ENCODE measurements at regions not wholly inside any gene's neighbourhood (a gene's known extent, or its start where the extent isn't known, plus 50 kb on each side); places are given as distances from the start of the nearest gene placed in this dataset.

DNA sequence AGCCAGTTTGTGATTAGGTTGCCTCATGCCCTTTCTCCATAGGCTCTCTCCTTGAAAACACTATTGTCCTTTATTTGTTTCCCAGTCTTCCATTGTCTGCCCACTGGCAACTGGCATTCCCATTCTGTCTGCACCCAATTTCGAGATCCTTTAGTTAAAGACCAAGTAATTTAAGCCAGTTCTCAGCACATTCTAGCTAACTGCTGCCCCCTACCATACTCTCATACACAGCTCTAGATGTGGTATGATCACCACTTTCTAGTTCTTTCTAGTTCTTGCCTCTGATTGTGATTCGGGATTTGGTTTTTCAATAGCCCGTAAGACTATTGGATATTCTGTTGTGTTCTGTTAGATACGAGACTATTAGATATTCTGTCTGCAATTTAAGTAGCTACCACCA, 135.8 kb upstream of the TRPC5 start:
- DNase-seq, result no peak
- Histone ChIP-seq H3K79me2 (ENCODE audit: low read depth) (no peaks in the 10 kb centered on the region), H3K36me3 (ENCODE audit: low read depth) (no peaks in the 10 kb centered on the region), H3K27ac (no peak overlapping the region), H4K20me1 (ENCODE audit: insufficient read depth) (no peaks in the 10 kb centered on the region), H3K4me3 (no peak overlapping the region), H3K9me3 (ENCODE audit: insufficient read depth, low read depth) (no peaks in the 10 kb centered on the region), H3K4me2 (no peak overlapping the region), H3K9me2 (ENCODE audit: insufficient read depth) (no peaks in the 10 kb centered on the region), H3K4me1 (replicated peaks; ENCODE audit: insufficient read depth) (no peaks in the 10 kb centered on the region), H3K27me3 (ENCODE audit: insufficient read depth, low read depth) (no peaks in the 10 kb centered on the region), H3F3A (ENCODE audit: insufficient read depth, low read depth) (no peaks in the 10 kb centered on the region), H2AFZ (no peak overlapping the region)
- intact Hi-C loops (cut with micrococcal nuclease; ENCODE audit: unreplicated experiment), result no loop called here
- ChIA-PET CTCF (no interaction called here), POLR2A (ENCODE audit: unreplicated experiment) (no interaction called here)
- no peak for TF ChIP-seq EZH2 (IDR thresholded peaks at IDR 0.05; ENCODE audit: low read depth)
- TF ChIP-seq, protein P1, sequence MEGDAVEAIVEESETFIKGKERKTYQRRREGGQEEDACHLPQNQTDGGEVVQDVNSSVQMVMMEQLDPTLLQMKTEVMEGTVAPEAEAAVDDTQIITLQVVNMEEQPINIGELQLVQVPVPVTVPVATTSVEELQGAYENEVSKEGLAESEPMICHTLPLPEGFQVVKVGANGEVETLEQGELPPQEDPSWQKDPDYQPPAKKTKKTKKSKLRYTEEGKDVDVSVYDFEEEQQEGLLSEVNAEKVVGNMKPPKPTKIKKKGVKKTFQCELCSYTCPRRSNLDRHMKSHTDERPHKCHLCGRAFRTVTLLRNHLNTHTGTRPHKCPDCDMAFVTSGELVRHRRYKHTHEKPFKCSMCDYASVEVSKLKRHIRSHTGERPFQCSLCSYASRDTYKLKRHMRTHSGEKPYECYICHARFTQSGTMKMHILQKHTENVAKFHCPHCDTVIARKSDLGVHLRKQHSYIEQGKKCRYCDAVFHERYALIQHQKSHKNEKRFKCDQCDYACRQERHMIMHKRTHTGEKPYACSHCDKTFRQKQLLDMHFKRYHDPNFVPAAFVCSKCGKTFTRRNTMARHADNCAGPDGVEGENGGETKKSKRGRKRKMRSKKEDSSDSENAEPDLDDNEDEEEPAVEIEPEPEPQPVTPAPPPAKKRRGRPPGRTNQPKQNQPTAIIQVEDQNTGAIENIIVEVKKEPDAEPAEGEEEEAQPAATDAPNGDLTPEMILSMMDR (conservative IDR thresholded peaks at IDR 0.05), result no peak
- BruUV-seq (replicated peaks), result no TSS peak

DNA sequence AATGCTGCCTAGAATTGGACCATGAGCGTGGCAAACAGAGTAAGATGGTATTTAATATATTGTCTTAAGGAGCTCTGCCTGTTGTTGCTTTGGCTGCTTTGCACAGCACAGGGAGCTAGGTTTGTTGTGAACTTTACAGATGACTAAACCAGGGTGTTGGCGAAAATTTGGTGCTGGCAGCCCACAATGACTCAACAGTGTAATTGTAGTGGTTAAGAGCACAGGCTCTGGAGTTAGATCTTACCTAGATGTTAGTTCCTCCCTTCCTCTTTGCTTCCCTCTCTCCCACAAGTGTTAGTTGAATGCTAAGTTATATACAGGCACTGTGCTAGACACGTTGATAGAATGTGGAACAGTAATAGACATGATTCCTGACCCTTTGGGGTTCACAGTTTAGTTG, 128.9 kb upstream of the TRPC5 start:
- no peak for DNase-seq
- no peaks in the 10 kb centered on the region for H3K36me3 ChIP-seq (ENCODE audit: low read depth)
- POLR2A ChIA-PET (ENCODE audit: unreplicated experiment), result no interaction called here
- CTCF ChIA-PET, result no interaction called here
- BruUV-seq (replicated peaks), result no TSS peak
- intact Hi-C loops (cut with micrococcal nuclease; ENCODE audit: unreplicated experiment), result no loop called here
- TF ChIP-seq, protein P1 (conservative IDR thresholded peaks at IDR 0.05), result no peak
- TF ChIP-seq EZH2 (IDR thresholded peaks at IDR 0.05; ENCODE audit: low read depth), result no peak
- H3K9me2 ChIP-seq (ENCODE audit: insufficient read depth), result no peaks in the 10 kb centered on the region
- no peaks in the 10 kb centered on the region for H3F3A ChIP-seq (ENCODE audit: insufficient read depth, low read depth)
- H3K79me2 ChIP-seq (ENCODE audit: low read depth), result no peaks in the 10 kb centered on the region
- H3K4me3 ChIP-seq, result no peak overlapping the region
- no peaks in the 10 kb centered on the region for H3K4me1 ChIP-seq (replicated peaks; ENCODE audit: insufficient read depth)
- H3K4me2 ChIP-seq, result no peak overlapping the region
- H3K27ac ChIP-seq, result no peak overlapping the region
- H2AFZ ChIP-seq, result no peak overlapping the region
- H3K9me3 ChIP-seq (ENCODE audit: insufficient read depth, low read depth), result no peaks in the 10 kb centered on the region
- H3K27me3 ChIP-seq (ENCODE audit: insufficient read depth, low read depth), result no peaks in the 10 kb centered on the region
- H4K20me1 ChIP-seq (ENCODE audit: insufficient read depth), result no peaks in the 10 kb centered on the region

DNA sequence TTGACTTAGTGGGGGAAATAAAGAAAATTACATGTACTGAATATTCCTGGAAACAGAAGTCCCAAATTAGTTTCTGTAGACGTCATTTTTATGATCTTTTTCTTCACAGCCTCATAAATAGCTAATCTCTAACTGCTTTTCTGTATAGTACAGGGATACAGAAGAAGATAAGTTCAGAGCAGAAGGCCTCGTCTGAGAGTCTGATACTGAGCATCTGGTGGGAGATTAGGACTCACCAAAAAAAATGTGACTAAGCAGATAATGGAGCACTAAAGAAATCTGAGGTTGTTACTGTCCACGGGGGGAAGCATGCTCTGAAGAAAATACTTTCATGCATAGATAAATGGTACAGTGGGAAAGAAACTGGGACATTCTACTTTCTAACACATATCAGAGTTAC, 115.3 kb upstream of the TRPC5 start:
- H3K9me2 ChIP-seq (ENCODE audit: insufficient read depth), result no peaks in the 10 kb centered on the region
- no peak overlapping the region for H2AFZ ChIP-seq
- TF ChIP-seq, protein P1 (conservative IDR thresholded peaks at IDR 0.05), result no peak
- no peak for TF ChIP-seq EZH2 (IDR thresholded peaks at IDR 0.05; ENCODE audit: low read depth)
- no peaks in the 10 kb centered on the region for H3K79me2 ChIP-seq (ENCODE audit: low read depth)
- no peaks in the 10 kb centered on the region for H3K27me3 ChIP-seq (ENCODE audit: insufficient read depth, low read depth)
- H3K9me3 ChIP-seq (ENCODE audit: insufficient read depth, low read depth), result no peaks in the 10 kb centered on the region
- BruUV-seq (replicated peaks), result no TSS peak
- H3K36me3 ChIP-seq (ENCODE audit: low read depth), result no peaks in the 10 kb centered on the region
- POLR2A ChIA-PET (ENCODE audit: unreplicated experiment), result no interaction called here
- H3K27ac ChIP-seq, result no peak overlapping the region
- H3K4me3 ChIP-seq, result no peak overlapping the region
- intact Hi-C loops (cut with micrococcal nuclease; ENCODE audit: unreplicated experiment), result no loop called here
- no peaks in the 10 kb centered on the region for H3F3A ChIP-seq (ENCODE audit: insufficient read depth, low read depth)
- H4K20me1 ChIP-seq (ENCODE audit: insufficient read depth), result no peaks in the 10 kb centered on the region
- DNase-seq, result no peak
- CTCF ChIA-PET, result no interaction called here
- H3K4me2 ChIP-seq, result no peak overlapping the region
- H3K4me1 ChIP-seq (replicated peaks; ENCODE audit: insufficient read depth), result no peaks in the 10 kb centered on the region
